BJ (cell line): ENCODE measurements at regions not wholly inside any gene's neighbourhood (a gene's known extent, or its start where the extent isn't known, plus 50 kb on each side); places are given as distances from the start of the nearest gene placed in this dataset.

ENCODE experiments used
- CTCF ChIA-PET: fragments of 350-600 bp; formaldehyde crosslinking; extraction: SDS; loops from one replicate; lab custom pipeline; 2021; ENCODE audit warnings: antibody characterized with exemption, inconsistent platforms; lab: Yijun Ruan, JAX
- POLR2A ChIA-PET: fragments of 300-600 bp; sonication (Branson Sonifier 250); formaldehyde crosslinking; extraction: SDS; loops from one replicate; lab custom pipeline; 2021; ENCODE audit warnings: antibody characterized with exemption; lab: Charles Lee
- DNase-seq: peaks from one replicate; pipeline ENCODE4 v3.0.0-alpha.2; 2011; ENCODE audit warnings: low read depth
- H3K27me3 ChIP-seq: 2 replicates; pipeline ENCODE4 v1.6.0; 2011; ENCODE audit warnings: low read length; ENCODE audit not compliant: control insufficient read depth, insufficient read depth
- H3K36me3 ChIP-seq: 2 replicates; pipeline ENCODE4 v1.5.1; 2011; ENCODE audit warnings: low read length; ENCODE audit not compliant: control insufficient read depth, insufficient read depth
- H3K4me3 ChIP-seq: 2 replicates; pipeline ENCODE4 v1.5.1; 2011; ENCODE audit warnings: low read depth, mild to moderate bottlenecking, control low read depth, low read length
- TF ChIP-seq, protein P1 (sequence below): IDR thresholded peaks from 2 replicates; pipeline ENCODE4 v1.5.1; 2011; ENCODE audit warnings: low read depth, mild to moderate bottlenecking, control low read depth, inconsistent platforms, low read length, moderate library complexity; ENCODE audit not compliant: insufficient read depth

- TF ChIP-seq, protein P1, sequence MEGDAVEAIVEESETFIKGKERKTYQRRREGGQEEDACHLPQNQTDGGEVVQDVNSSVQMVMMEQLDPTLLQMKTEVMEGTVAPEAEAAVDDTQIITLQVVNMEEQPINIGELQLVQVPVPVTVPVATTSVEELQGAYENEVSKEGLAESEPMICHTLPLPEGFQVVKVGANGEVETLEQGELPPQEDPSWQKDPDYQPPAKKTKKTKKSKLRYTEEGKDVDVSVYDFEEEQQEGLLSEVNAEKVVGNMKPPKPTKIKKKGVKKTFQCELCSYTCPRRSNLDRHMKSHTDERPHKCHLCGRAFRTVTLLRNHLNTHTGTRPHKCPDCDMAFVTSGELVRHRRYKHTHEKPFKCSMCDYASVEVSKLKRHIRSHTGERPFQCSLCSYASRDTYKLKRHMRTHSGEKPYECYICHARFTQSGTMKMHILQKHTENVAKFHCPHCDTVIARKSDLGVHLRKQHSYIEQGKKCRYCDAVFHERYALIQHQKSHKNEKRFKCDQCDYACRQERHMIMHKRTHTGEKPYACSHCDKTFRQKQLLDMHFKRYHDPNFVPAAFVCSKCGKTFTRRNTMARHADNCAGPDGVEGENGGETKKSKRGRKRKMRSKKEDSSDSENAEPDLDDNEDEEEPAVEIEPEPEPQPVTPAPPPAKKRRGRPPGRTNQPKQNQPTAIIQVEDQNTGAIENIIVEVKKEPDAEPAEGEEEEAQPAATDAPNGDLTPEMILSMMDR = no peak
- no peak overlapping the region for H3K4me3 ChIP-seq
- ChIA-PET POLR2A (no interaction called here), CTCF (no interaction called here)
- no peaks in the 10 kb centered on the region for H3K36me3 ChIP-seq
- DNase-seq = no peak
- H3K27me3 ChIP-seq = no peaks in the 10 kb centered on the region
These were observed 124.1 kb downstream of the TRIML1 start for GRCh38 chr4:188263321-188263720.

- H3K4me3 ChIP-seq = no peak overlapping the region
- no peaks in the 10 kb centered on the region for H3K27me3 ChIP-seq
- POLR2A ChIA-PET = no interaction called here
- CTCF ChIA-PET = no interaction called here
- no peaks in the 10 kb centered on the region for H3K36me3 ChIP-seq
- DNase-seq = no peak
- TF ChIP-seq, protein P1 = no peak
These were observed 127.1 kb downstream of the TRIML1 start for GRCh38 chr4:188266386-188266785.

DNA sequence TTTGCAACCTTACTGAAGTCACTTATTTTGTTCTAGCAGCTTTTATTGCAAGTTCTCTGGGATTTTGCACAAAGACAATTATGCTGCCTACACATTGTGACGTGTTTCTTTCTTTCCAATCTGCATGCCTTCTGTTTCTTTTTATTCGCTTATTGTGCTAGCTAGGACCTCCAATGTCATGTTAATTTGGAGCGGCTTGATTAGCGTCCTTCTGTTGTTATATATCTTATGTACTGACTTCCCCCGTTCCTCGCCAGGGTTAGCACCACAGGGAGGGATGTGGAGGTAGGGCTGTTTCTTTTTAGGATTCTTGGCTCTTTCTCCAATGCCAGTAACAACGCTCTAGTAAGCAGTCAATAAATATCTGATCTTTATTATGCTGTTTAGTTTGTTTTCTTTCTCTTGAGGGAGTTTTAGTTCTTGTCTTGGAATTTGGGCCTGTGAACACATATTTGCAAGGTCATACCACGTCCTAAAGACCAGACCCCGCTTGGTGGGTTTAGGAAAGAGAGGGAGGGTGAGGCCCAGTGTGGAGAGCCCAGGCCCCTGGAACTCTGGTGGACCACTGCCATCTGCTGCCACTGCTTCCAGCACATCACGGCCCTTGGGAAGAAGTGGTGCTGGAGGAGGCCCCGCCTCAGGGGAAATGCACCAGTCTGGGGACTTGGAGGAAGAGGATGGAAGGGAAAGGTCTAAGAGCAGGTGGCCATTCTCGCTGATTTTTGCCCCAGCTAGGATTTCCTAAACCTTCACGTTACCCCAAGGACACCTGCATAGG, 129.1 kb downstream of the TRIML1 start:
- Histone ChIP-seq H3K36me3 (no peaks in the 10 kb centered on the region), H3K4me3 (no peak overlapping the region), H3K27me3 (no peaks in the 10 kb centered on the region)
- no peak for DNase-seq
- POLR2A ChIA-PET = no interaction called here
- CTCF ChIA-PET = no interaction called here
- TF ChIP-seq, protein P1 = no peak

DNA sequence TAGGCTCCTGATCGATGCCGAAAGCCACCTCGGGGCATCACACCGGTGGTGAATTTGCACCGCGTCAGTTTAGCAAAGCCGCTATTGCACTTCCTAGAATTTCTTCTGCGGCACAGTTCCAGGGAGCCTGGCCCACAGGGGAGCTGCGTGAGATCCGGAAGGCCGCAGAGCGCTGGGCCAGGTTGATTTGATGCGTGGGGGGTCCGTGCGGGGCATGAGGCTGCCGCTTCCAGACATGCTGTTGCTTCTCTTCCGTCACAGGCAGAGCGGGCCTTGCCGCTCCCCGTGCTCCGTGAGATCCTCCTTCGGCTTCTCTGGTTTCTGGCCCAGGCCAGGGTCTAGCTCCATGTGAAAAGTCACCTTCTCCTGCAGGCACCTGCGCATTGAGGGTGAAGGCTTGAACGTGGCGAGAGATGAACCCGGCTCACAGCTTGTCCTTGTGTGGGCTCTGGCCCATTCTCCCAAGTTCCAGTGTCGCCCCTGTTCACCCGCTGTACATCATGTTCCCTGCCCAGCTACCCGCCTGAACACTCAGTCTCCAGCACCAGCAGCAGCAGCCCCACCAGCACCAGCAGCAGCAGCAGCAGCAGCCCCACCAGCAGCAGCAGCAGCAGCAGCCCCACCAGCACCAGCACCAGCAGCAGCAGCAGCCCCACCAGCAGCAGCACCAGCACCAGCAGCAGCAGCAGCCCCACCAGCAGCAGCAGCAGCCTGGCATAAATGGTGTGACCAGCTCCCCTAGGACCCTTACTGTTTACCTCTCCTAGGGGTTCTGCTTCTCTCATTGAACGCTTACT, 131.2 kb downstream of the TRIML1 start:
- no peaks in the 10 kb centered on the region for H3K36me3 ChIP-seq
- no peak overlapping the region for H3K4me3 ChIP-seq
- ChIA-PET POLR2A (no interaction called here), CTCF (no interaction called here)
- TF ChIP-seq, protein P1 = no peak
- DNase-seq = no peak
- no peaks in the 10 kb centered on the region for H3K27me3 ChIP-seq

DNA sequence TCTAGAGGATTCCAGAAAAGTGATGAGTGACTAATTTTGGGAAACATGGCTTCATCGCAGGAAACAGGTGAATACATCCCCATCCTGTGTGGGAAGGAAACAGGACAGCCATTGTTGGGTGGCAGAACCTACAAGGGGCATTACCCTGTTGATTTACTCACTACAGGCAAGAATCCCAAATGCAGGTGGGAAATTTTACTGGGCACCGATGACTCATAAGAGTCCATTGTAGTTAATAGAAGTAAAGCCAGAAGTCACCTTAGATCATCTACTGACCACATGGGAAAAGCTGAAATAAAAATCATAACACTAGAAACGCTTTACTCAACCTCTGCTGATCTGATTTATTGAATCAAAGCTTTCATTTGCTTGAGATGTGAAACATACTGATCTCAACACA, 136.4 kb downstream of the TRIML1 start:
- CTCF ChIA-PET = no interaction called here
- DNase-seq = no peak
- POLR2A ChIA-PET = no interaction called here
- TF ChIP-seq, protein P1 = no peak
- Histone ChIP-seq H3K4me3 (no peak overlapping the region), H3K27me3 (no peaks in the 10 kb centered on the region), H3K36me3 (no peaks in the 10 kb centered on the region)
